Esophagus muscularis mucosa (tissue), 3 donors: ENCODE measurements at regions not wholly inside any gene's neighbourhood (a gene's known extent, or its start where the extent isn't known, plus 50 kb on each side); places are given as distances from the start of the nearest gene placed in this dataset.
"Not testable (repeated sequence)": the region's sequence is repeated elsewhere in the genome, so short reads cannot be mapped to it uniquely, and the experiment has no call there.

Experiments used
- POLR2AphosphoS5 ChIP-seq, 2 donors: sonication (generic); formaldehyde crosslinking; IDR thresholded peaks; one replicate each; pipeline ENCODE4 v1.6.1; 2017; ENCODE audit warnings: antibody characterized with exemption in 2 of 2
- TF ChIP-seq, protein P1 (sequence below), 3 experiments: fragments of 200-600 bp in 2 of 3; fragments of 450-650 bp in 1 of 3; sonication (generic) in 2 of 3; IDR thresholded peaks; one replicate each; pipeline ENCODE4 v1.5.1; 2017 to 2019; ENCODE audit warnings: antibody characterized with exemption in 3 of 3, mild to moderate bottlenecking in 2 of 3, moderate library complexity in 1 of 3

DNA sequence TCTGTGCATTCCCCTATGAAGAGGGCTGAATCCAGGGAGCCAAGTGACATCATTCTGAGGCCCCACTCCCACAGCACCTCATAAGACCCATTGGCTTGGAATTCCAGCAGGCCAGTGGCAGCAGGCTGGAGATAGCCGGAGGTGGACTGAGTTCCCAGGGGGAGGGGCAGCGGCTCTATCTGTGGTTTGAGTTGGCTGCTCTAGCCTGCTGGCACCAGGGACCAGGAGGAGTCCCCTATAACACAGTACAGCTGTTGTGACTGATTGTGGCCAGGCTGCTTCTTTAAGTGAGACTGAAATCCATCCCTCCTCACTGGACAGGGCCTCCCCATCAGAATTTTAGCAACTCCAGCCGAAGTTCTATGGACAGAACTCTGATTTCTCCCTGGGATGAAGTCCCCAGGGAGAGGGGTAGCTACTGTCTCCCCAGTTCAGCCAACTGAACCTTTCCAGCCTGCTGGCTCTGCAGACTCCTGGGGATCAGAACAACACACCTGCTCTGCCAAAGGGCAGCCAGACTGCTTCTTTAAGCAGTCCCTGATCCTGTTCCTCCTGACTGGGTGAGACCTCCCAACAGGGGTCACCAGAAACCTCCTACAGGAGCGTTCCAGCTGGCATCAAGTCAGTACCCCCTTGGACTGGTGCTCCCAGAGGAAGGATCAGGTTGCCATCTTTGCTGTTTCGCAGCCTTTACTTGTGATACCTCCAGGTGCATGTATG is 4214.8 kb upstream of the OR11H1 start:
- not testable (repeated sequence) for TF ChIP-seq POLR2AphosphoS5 (IDR thresholded peaks at IDR 0.05)
- TF ChIP-seq, protein P1, sequence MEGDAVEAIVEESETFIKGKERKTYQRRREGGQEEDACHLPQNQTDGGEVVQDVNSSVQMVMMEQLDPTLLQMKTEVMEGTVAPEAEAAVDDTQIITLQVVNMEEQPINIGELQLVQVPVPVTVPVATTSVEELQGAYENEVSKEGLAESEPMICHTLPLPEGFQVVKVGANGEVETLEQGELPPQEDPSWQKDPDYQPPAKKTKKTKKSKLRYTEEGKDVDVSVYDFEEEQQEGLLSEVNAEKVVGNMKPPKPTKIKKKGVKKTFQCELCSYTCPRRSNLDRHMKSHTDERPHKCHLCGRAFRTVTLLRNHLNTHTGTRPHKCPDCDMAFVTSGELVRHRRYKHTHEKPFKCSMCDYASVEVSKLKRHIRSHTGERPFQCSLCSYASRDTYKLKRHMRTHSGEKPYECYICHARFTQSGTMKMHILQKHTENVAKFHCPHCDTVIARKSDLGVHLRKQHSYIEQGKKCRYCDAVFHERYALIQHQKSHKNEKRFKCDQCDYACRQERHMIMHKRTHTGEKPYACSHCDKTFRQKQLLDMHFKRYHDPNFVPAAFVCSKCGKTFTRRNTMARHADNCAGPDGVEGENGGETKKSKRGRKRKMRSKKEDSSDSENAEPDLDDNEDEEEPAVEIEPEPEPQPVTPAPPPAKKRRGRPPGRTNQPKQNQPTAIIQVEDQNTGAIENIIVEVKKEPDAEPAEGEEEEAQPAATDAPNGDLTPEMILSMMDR (IDR thresholded peaks at IDR 0.05) = not testable (repeated sequence)
